Upper lobe of left lung (tissue), 4 donors: ENCODE measurements at regions not wholly inside any gene's neighbourhood (a gene's known extent, or its start where the extent isn't known, plus 50 kb on each side); places are given as distances from the start of the nearest gene placed in this dataset.

ENCODE experiments used
- CTCF ChIP-seq, 6 experiments: fragments of 450-650 bp in 4 of 6; fragments of 200-600 bp in 2 of 6; sonication (generic) in 2 of 6; IDR thresholded peaks; one replicate each; pipeline ENCODE4 v1.5.1; 2016 to 2019; ENCODE audit warnings: antibody characterized with exemption in 6 of 6
- POLR2A ChIP-seq, 4 donors: fragments of 450-650 bp; IDR thresholded peaks; one replicate each; pipeline ENCODE4 v1.5.1; 2016 to 2017; ENCODE audit warnings: antibody characterized with exemption in 4 of 4, mild to moderate bottlenecking in 2 of 4

GRCh38 chr4:110886270-110886669 lies 263.4 kb upstream of the PITX2 start:
- no peak for TF ChIP-seq CTCF (IDR thresholded peaks at IDR 0.05)
- no peak for TF ChIP-seq POLR2A (IDR thresholded peaks at IDR 0.05)
